ENCODE measurements at regions not wholly inside any gene's neighbourhood (a gene's known extent, or its start where the extent isn't known, plus 50 kb on each side); places are given as distances from the start of the nearest gene placed in this dataset.

DNA sequence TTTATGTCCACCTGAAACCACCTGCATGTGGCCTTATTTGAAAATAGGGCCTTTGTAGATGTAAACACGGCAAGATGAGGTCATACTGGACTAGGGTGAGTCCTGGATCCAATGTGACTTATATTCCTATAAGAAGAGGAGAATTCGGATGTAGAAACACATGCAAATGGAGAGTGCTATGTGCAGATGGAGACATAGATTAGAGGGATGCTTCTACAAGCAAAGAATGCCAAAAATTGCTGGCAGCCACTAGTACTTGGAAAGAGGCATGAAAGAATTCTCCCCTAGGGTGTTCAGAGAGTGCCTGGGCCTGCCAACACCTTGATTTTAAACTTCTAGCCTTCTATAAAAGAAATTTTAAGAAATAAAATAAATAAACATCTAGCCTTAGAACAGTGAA is 226.1 kb downstream of the RFC3 start:
- H3K4me3 ChIP-seq (IDR thresholded peaks at IDR 0.05; ENCODE audit: insufficient read depth, low read depth, low read length), result no peak overlapping the region
- H3K36me3 ChIP-seq (ENCODE audit: insufficient read depth), result no peaks in the 10 kb centered on the region
- H3K4me2 ChIP-seq, result no peak overlapping the region
- H3K27ac ChIP-seq, result no peak overlapping the region
- no peak overlapping the region for H3K9ac ChIP-seq
- peaks cover 30% of the 10 kb centered on the region for H3K4me1 ChIP-seq (ENCODE audit: low read depth, poor library complexity, severe bottlenecking)
- no peaks in the 10 kb centered on the region for H4K20me1 ChIP-seq (ENCODE audit: insufficient read depth)
- H3K79me2 ChIP-seq (ENCODE audit: insufficient read depth, low read depth), result no peaks in the 10 kb centered on the region
- no peaks in the 10 kb centered on the region for H3K27me3 ChIP-seq (ENCODE audit: insufficient read depth, low read depth)
- no peak for TF ChIP-seq CTCF (conservative IDR thresholded peaks at IDR 0.05; ENCODE audit: low read depth, low read length)
- no peak overlapping the region for H2AFZ ChIP-seq (ENCODE audit: low read depth)

GRCh38 chr13:34044660-34045080 is 226.7 kb downstream of the RFC3 start:
- Histone ChIP-seq H4K20me1 (ENCODE audit: insufficient read depth) (no peaks in the 10 kb centered on the region), H3K79me2 (ENCODE audit: insufficient read depth, low read depth) (no peaks in the 10 kb centered on the region), H3K4me2 (peak overlapping the region; percentile 54), H3K4me1 (ENCODE audit: low read depth, poor library complexity, severe bottlenecking) (peaks cover 30% of the 10 kb centered on the region), H3K9ac (no peak overlapping the region), H2AFZ (ENCODE audit: low read depth) (peak overlapping the region; percentile 30; the same call in 1 of the 2 replicates), H3K27ac (peak overlapping the region; percentile 16; the same call in 1 of the 2 replicates), H3K4me3 (IDR thresholded peaks at IDR 0.05; ENCODE audit: insufficient read depth, low read depth, low read length) (no peak overlapping the region), H3K27me3 (ENCODE audit: insufficient read depth, low read depth) (no peaks in the 10 kb centered on the region), H3K36me3 (ENCODE audit: insufficient read depth) (no peaks in the 10 kb centered on the region)
- TF ChIP-seq CTCF (conservative IDR thresholded peaks at IDR 0.05; ENCODE audit: low read depth, low read length), result no peak

- H3K27ac ChIP-seq, result no peak overlapping the region
- peaks cover 30% of the 10 kb centered on the region for H3K4me1 ChIP-seq (ENCODE audit: low read depth, poor library complexity, severe bottlenecking)
- no peak overlapping the region for H3K4me3 ChIP-seq (IDR thresholded peaks at IDR 0.05; ENCODE audit: insufficient read depth, low read depth, low read length)
- H3K36me3 ChIP-seq (ENCODE audit: insufficient read depth), result no peaks in the 10 kb centered on the region
- no peaks in the 10 kb centered on the region for H3K27me3 ChIP-seq (ENCODE audit: insufficient read depth, low read depth)
- no peaks in the 10 kb centered on the region for H3K79me2 ChIP-seq (ENCODE audit: insufficient read depth, low read depth)
- H2AFZ ChIP-seq (ENCODE audit: low read depth), result no peak overlapping the region
- TF ChIP-seq CTCF (conservative IDR thresholded peaks at IDR 0.05; ENCODE audit: low read depth, low read length), result no peak
- H3K9ac ChIP-seq, result no peak overlapping the region
- H3K4me2 ChIP-seq, result no peak overlapping the region
- H4K20me1 ChIP-seq (ENCODE audit: insufficient read depth), result no peaks in the 10 kb centered on the region
These were observed 228.5 kb downstream of the RFC3 start for GRCh38 chr13:34046457-34046856.

DNA sequence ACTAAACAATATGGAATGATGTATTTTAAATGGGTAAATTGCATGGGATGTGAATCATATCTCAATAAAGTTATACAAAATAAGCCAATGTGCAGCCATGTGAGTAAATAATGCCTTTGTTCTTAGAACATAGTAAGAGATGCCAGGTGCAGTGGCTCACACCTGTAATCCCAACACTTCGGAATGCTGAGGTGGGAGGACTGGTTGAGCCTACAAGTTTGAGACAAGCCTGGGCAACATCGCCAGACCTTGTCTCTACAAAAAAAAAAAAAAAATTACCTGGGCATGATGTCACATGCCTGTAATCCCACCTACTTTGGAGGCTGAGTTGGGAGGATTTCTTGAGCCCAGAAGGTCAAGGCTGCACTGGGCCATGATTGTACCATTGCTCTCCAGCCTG is 230.7 kb downstream of the RFC3 start:
- Histone ChIP-seq H3K27ac (no peak overlapping the region), H3K4me1 (ENCODE audit: low read depth, poor library complexity, severe bottlenecking) (peaks cover 30% of the 10 kb centered on the region), H3K9ac (no peak overlapping the region), H3K4me3 (IDR thresholded peaks at IDR 0.05; ENCODE audit: insufficient read depth, low read depth, low read length) (no peak overlapping the region), H3K79me2 (ENCODE audit: insufficient read depth, low read depth) (no peaks in the 10 kb centered on the region), H3K4me2 (no peak overlapping the region), H4K20me1 (ENCODE audit: insufficient read depth) (no peaks in the 10 kb centered on the region), H3K36me3 (ENCODE audit: insufficient read depth) (no peaks in the 10 kb centered on the region), H3K27me3 (ENCODE audit: insufficient read depth, low read depth) (no peaks in the 10 kb centered on the region), H2AFZ (ENCODE audit: low read depth) (no peak overlapping the region)
- no peak for TF ChIP-seq CTCF (conservative IDR thresholded peaks at IDR 0.05; ENCODE audit: low read depth, low read length)

Data from KMS-11 (cell line).